IPS-11a (cell line): ENCODE measurements at regions not wholly inside any gene's neighbourhood (a gene's known extent, or its start where the extent isn't known, plus 50 kb on each side); places are given as distances from the start of the nearest gene placed in this dataset.

Experiments
- H3K4me3 ChIP-seq: one replicate; pipeline ENCODE4 v1.5.1; 2013; ENCODE audit warnings: low read depth, low read length, control low read depth

GRCh38 chr3:176933704-176934103 is 263.6 kb downstream of the TBL1XR1 start:
- H3K4me3 ChIP-seq: no peak overlapping the region

- no peak overlapping the region for H3K4me3 ChIP-seq
These were observed 264.8 kb downstream of the TBL1XR1 start for GRCh38 chr3:176932433-176932832.

- H3K4me3 ChIP-seq: no peak overlapping the region
These were observed 265.3 kb downstream of the TBL1XR1 start for GRCh38 chr3:176931991-176932390.

GRCh38 chr3:176930942-176931341 is 266.3 kb downstream of the TBL1XR1 start:
- H3K4me3 ChIP-seq: no peak overlapping the region

GRCh38 chr3:176928582-176928931 is 268.7 kb downstream of the TBL1XR1 start:
- H3K4me3 ChIP-seq: no peak overlapping the region

GRCh38 chr3:176927706-176928581 is 269.3 kb downstream of the TBL1XR1 start:
- H3K4me3 ChIP-seq: no peak overlapping the region

GRCh38 chr3:176927280-176927679 is 270.0 kb downstream of the TBL1XR1 start:
- H3K4me3 ChIP-seq: no peak overlapping the region

GRCh38 chr3:176926688-176927087 is 270.6 kb downstream of the TBL1XR1 start:
- no peak overlapping the region for H3K4me3 ChIP-seq

GRCh38 chr3:176926034-176926433 is 271.2 kb downstream of the TBL1XR1 start:
- H3K4me3 ChIP-seq: no peak overlapping the region

GRCh38 chr3:176920766-176921160 is 276.5 kb downstream of the TBL1XR1 start:
- H3K4me3 ChIP-seq: no peak overlapping the region

GRCh38 chr3:176919836-176920765 is 277.2 kb downstream of the TBL1XR1 start:
- H3K4me3 ChIP-seq: no peak overlapping the region

- H3K4me3 ChIP-seq: no peak overlapping the region
These were observed 280.5 kb downstream of the TBL1XR1 start for GRCh38 chr3:176916777-176917176.

GRCh38 chr3:176914764-176915163 is 282.5 kb downstream of the TBL1XR1 start:
- no peak overlapping the region for H3K4me3 ChIP-seq

- no peak overlapping the region for H3K4me3 ChIP-seq
These were observed 285.7 kb downstream of the TBL1XR1 start for GRCh38 chr3:176911579-176911978.

GRCh38 chr3:176909044-176909443 is 288.2 kb downstream of the TBL1XR1 start:
- H3K4me3 ChIP-seq: no peak overlapping the region

GRCh38 chr3:176906046-176906905 is 291.0 kb downstream of the TBL1XR1 start:
- H3K4me3 ChIP-seq: no peak overlapping the region

GRCh38 chr3:176905331-176905730 is 292.0 kb downstream of the TBL1XR1 start:
- H3K4me3 ChIP-seq: no peak overlapping the region

- no peak overlapping the region for H3K4me3 ChIP-seq
These were observed 292.8 kb downstream of the TBL1XR1 start for GRCh38 chr3:176904506-176904905.

- no peak overlapping the region for H3K4me3 ChIP-seq
These were observed 300.6 kb downstream of the TBL1XR1 start for GRCh38 chr3:176896640-176897039.

- H3K4me3 ChIP-seq: no peak overlapping the region
These were observed 301.1 kb downstream of the TBL1XR1 start for GRCh38 chr3:176896165-176896564.

- H3K4me3 ChIP-seq: no peak overlapping the region
These were observed 317.6 kb downstream of the TBL1XR1 start for GRCh38 chr3:176879710-176880109.
